Trophoblast cell (in vitro differentiated cells and primary cell): ENCODE measurements at regions not wholly inside any gene's neighbourhood (a gene's known extent, or its start where the extent isn't known, plus 50 kb on each side); places are given as distances from the start of the nearest gene placed in this dataset.

Source experiments
- DNase-seq, 2 donors: peaks; one replicate each; pipeline ENCODE4 v3.0.0-alpha.2; 2016
- H2AFZ ChIP-seq: 2 replicates; pipeline ENCODE4 v1.6.1; 2013; ENCODE audit warnings: low read length, moderate library complexity, mild to moderate bottlenecking; ENCODE audit not compliant: insufficient read depth, poor library complexity
- H2AK5ac ChIP-seq: 2 replicates; pipeline ENCODE4 v1.6.1; 2013; ENCODE audit warnings: mild to moderate bottlenecking, low read length
- H2BK120ac ChIP-seq: 2 replicates; pipeline ENCODE4 v1.6.1; 2013; ENCODE audit warnings: low read length, mild to moderate bottlenecking, moderate library complexity; ENCODE audit not compliant: insufficient read depth, poor library complexity
- H2BK12ac ChIP-seq: 2 replicates; pipeline ENCODE4 v1.6.1; 2013; ENCODE audit warnings: mild to moderate bottlenecking, low read length, moderate library complexity
- H2BK5ac ChIP-seq: 2 replicates; pipeline ENCODE4 v1.6.1; 2013; ENCODE audit warnings: low read length, low read depth, moderate library complexity, mild to moderate bottlenecking; ENCODE audit not compliant: poor library complexity
- H3K14ac ChIP-seq: 2 replicates; pipeline ENCODE4 v1.6.1; 2013; ENCODE audit warnings: mild to moderate bottlenecking, low read length
- H3K18ac ChIP-seq: 2 replicates; pipeline ENCODE4 v1.6.1; 2013; ENCODE audit warnings: mild to moderate bottlenecking, low read length
- H3K23ac ChIP-seq: 2 replicates; pipeline ENCODE4 v1.6.1; 2013; ENCODE audit warnings: low read length
- H3K27ac ChIP-seq: 2 replicates; pipeline ENCODE4 v1.5.1; 2013; ENCODE audit warnings: low read depth, mild to moderate bottlenecking, inconsistent platforms, low read length, moderate library complexity
- H3K27me3 ChIP-seq: 2 replicates; pipeline ENCODE4 v1.6.1; 2013; ENCODE audit warnings: inconsistent platforms, mild to moderate bottlenecking, low read length, moderate library complexity; ENCODE audit not compliant: insufficient read depth
- H3K36me3 ChIP-seq, 2 experiments: 1 replicate in 1 of 2; 2 replicates in 1 of 2; pipeline ENCODE4 v1.6.1; 2013; ENCODE audit warnings: low read length in 2 of 2, mild to moderate bottlenecking in 2 of 2, moderate library complexity in 1 of 2; ENCODE audit not compliant: insufficient read depth in 2 of 2, control insufficient read depth in 1 of 2
- H3K4ac ChIP-seq: 2 replicates; pipeline ENCODE4 v1.6.1; 2013; ENCODE audit warnings: low read depth, mild to moderate bottlenecking, low read length, moderate library complexity
- H3K4me1 ChIP-seq, 2 experiments: 1 replicate in 1 of 2; 2 replicates in 1 of 2; pipeline ENCODE4 v1.6.1; 2013; ENCODE audit warnings: low read length in 2 of 2, mild to moderate bottlenecking in 2 of 2, moderate library complexity in 1 of 2; ENCODE audit not compliant: insufficient read depth in 2 of 2, control insufficient read depth in 1 of 2
- H3K4me2 ChIP-seq: 2 replicates; pipeline ENCODE4 v1.6.1; 2013; ENCODE audit warnings: inconsistent platforms, mild to moderate bottlenecking, low read length, moderate library complexity
- H3K4me3 ChIP-seq: 2 replicates; pipeline ENCODE4 v1.5.1; 2013; ENCODE audit warnings: mild to moderate bottlenecking, low read depth, low read length, inconsistent platforms
- H3K79me1 ChIP-seq: one replicate; pipeline ENCODE4 v1.6.1; 2013; ENCODE audit warnings: low read length
- H3K79me2 ChIP-seq: 2 replicates; pipeline ENCODE4 v1.6.1; 2013; ENCODE audit warnings: low read length, mild to moderate bottlenecking; ENCODE audit not compliant: control insufficient read depth, insufficient read depth, poor library complexity
- H3K9ac ChIP-seq: 2 replicates; pipeline ENCODE4 v1.6.1; 2013; ENCODE audit warnings: mild to moderate bottlenecking, low read length
- H3K9me3 ChIP-seq: 2 replicates; pipeline ENCODE4 v1.6.1; 2013; ENCODE audit warnings: low read depth, mild to moderate bottlenecking, control low read depth, inconsistent platforms, low read length; ENCODE audit not compliant: insufficient read depth
- H4K12ac ChIP-seq: 2 replicates; pipeline ENCODE4 v1.6.1; 2013; ENCODE audit warnings: low read depth, mild to moderate bottlenecking, low read length, moderate library complexity
- H4K8ac ChIP-seq: 2 replicates; pipeline ENCODE4 v1.6.1; 2013; ENCODE audit warnings: low read depth, mild to moderate bottlenecking, low read length, moderate library complexity
- H4K91ac ChIP-seq: one replicate; pipeline ENCODE4 v1.6.1; 2013; ENCODE audit warnings: low read depth, mild to moderate bottlenecking, low read length, moderate library complexity
- WGBS: extraction: QIAGEN DNeasy Blood & Tissue Kit; methylation state at CpG from one replicate; pipeline ENCODE4 v1.1.7; 2013; ENCODE audit warnings: missing lambda C conversion rate; ENCODE audit not compliant: insufficient read length, insufficient coverage; ENCODE audit errors: extremely low coverage; 5-methylcytosine and 5-hydroxymethylcytosine counted together

DNA sequence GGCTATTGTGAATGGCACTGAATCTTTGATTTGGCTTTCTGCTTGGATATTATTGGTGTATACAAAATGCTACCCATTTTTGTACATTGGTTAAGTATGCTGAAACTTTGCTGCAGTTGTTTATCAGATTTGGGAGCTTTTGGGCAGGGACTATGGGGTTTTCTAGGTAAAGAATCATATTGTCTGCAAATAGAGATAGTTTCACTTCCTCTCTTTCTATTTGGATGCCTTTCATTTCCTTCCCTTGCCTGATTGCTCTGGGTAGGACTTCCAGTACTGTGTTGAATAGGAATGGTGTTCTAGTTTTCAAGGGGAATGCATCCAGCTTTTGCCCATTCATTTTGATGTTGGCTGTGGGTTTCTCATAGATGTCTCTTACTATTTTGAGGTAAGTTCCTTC is 489.1 kb upstream of the LRATD1 start:
- Histone ChIP-seq H3K79me2 (no peaks in the 10 kb centered on the region), H3K79me1 (no peaks in the 10 kb centered on the region), H3K23ac (no peak overlapping the region), H2AK5ac (no peak overlapping the region), H3K18ac (no peak overlapping the region), H3K14ac (no peak overlapping the region), H3K9me3 (no peaks in the 10 kb centered on the region), H3K27ac (no peak overlapping the region), H3K4me1 (no peaks in the 10 kb centered on the region), H2AFZ (no peak overlapping the region), H4K8ac (no peak overlapping the region), H3K27me3 (no peaks in the 10 kb centered on the region), H3K36me3 (no peaks in the 10 kb centered on the region), H4K91ac (no peak overlapping the region), H3K9ac (no peak overlapping the region), H4K12ac (no peak overlapping the region), H3K4me2 (no peak overlapping the region), H3K4me3 (no peak overlapping the region), H2BK120ac (no peak overlapping the region), H2BK12ac (no peak overlapping the region), H3K4ac (no peak overlapping the region), H2BK5ac (no peak overlapping the region)
- DNase-seq: no peak

- H3K4me2 ChIP-seq: no peak overlapping the region
- no peak overlapping the region for H3K27ac ChIP-seq
- H3K36me3 ChIP-seq: no peaks in the 10 kb centered on the region
- no peaks in the 10 kb centered on the region for H3K79me1 ChIP-seq
- H3K4ac ChIP-seq: no peak overlapping the region
- H2BK120ac ChIP-seq: no peak overlapping the region
- H2AK5ac ChIP-seq: no peak overlapping the region
- H3K23ac ChIP-seq: no peak overlapping the region
- H2AFZ ChIP-seq: no peak overlapping the region
- WGBS: no CpG with 5 or more reads among the region's 1 CpG
- H3K18ac ChIP-seq: no peak overlapping the region
- no peak overlapping the region for H4K8ac ChIP-seq
- no peaks in the 10 kb centered on the region for H3K27me3 ChIP-seq
- no peak overlapping the region for H2BK12ac ChIP-seq
- DNase-seq: no peak
- no peak overlapping the region for H4K91ac ChIP-seq
- no peak overlapping the region for H3K4me3 ChIP-seq
- H3K14ac ChIP-seq: no peak overlapping the region
- no peaks in the 10 kb centered on the region for H3K4me1 ChIP-seq
- H4K12ac ChIP-seq: no peak overlapping the region
- no peak overlapping the region for H3K9ac ChIP-seq
- H2BK5ac ChIP-seq: no peak overlapping the region
- H3K9me3 ChIP-seq: no peaks in the 10 kb centered on the region
- no peaks in the 10 kb centered on the region for H3K79me2 ChIP-seq
Observed at GRCh38 chr2:14148216-14148615, 484.3 kb upstream of the LRATD1 start.

DNA sequence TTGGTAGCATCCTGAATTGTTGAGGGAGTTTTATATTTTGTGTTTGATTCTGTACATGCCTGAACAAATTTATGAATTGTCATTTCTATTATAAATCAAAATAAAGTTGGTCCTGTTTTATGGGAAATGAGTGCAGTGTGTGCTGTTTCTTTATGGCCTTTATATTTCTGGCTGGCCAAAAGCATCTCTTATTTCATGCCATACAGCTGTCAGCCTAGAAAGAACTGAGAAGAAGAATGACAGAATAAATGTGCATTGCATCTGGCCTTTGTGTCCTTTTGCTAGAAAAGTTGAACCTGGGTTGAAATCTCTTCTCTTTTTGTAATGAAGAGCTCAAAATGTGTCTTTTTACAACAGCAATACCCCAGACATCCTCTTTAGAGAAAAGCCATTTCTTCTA is 474.7 kb upstream of the LRATD1 start:
- no peak overlapping the region for H4K12ac ChIP-seq
- H3K27me3 ChIP-seq: no peaks in the 10 kb centered on the region
- H3K4ac ChIP-seq: no peak overlapping the region
- no peaks in the 10 kb centered on the region for H3K9me3 ChIP-seq
- H3K4me2 ChIP-seq: no peak overlapping the region
- H3K23ac ChIP-seq: no peak overlapping the region
- no peak overlapping the region for H3K27ac ChIP-seq
- H2BK120ac ChIP-seq: no peak overlapping the region
- no peak overlapping the region for H3K18ac ChIP-seq
- no peaks in the 10 kb centered on the region for H3K79me1 ChIP-seq
- H2BK5ac ChIP-seq: no peak overlapping the region
- no peak overlapping the region for H4K91ac ChIP-seq
- no peaks in the 10 kb centered on the region for H3K79me2 ChIP-seq
- no peak overlapping the region for H2AFZ ChIP-seq
- no peak for DNase-seq
- no peaks in the 10 kb centered on the region for H3K4me1 ChIP-seq
- H2AK5ac ChIP-seq: no peak overlapping the region
- no peak overlapping the region for H3K9ac ChIP-seq
- H3K14ac ChIP-seq: no peak overlapping the region
- H4K8ac ChIP-seq: no peak overlapping the region
- H3K4me3 ChIP-seq: no peak overlapping the region
- no peak overlapping the region for H2BK12ac ChIP-seq
- no peaks in the 10 kb centered on the region for H3K36me3 ChIP-seq

GRCh38 chr2:14180333-14180732 is 452.2 kb upstream of the LRATD1 start:
- Histone ChIP-seq H2AK5ac (no peak overlapping the region), H4K8ac (no peak overlapping the region), H3K27me3 (no peaks in the 10 kb centered on the region), H2AFZ (no peak overlapping the region), H3K14ac (no peak overlapping the region), H3K4me2 (no peak overlapping the region), H2BK120ac (no peak overlapping the region), H3K4me3 (no peak overlapping the region), H3K23ac (no peak overlapping the region), H3K9ac (no peak overlapping the region), H4K91ac (no peak overlapping the region), H2BK12ac (no peak overlapping the region), H3K4ac (no peak overlapping the region), H3K18ac (no peak overlapping the region), H3K79me1 (no peaks in the 10 kb centered on the region), H3K4me1 (no peaks in the 10 kb centered on the region), H4K12ac (no peak overlapping the region), H3K27ac (no peak overlapping the region), H2BK5ac (no peak overlapping the region), H3K9me3 (no peaks in the 10 kb centered on the region), H3K79me2 (no peaks in the 10 kb centered on the region), H3K36me3 (no peaks in the 10 kb centered on the region)
- WGBS: no CpG with 5 or more reads among the region's 3 CpGs
- DNase-seq: no peak
